Inferior parietal cortex (tissue), 1 donor: ENCODE measurements at regions not wholly inside any gene's neighbourhood (a gene's known extent, or its start where the extent isn't known, plus 50 kb on each side); places are given as distances from the start of the nearest gene placed in this dataset.
"Not testable (repeated sequence)": the region's sequence is repeated elsewhere in the genome, so short reads cannot be mapped to it uniquely, and the experiment has no call there.

Experiments used
- DNase-seq: peaks from one replicate; pipeline ENCODE4 v3.0.0-alpha.2; 2016; ENCODE audit errors: extremely low spot score

DNA sequence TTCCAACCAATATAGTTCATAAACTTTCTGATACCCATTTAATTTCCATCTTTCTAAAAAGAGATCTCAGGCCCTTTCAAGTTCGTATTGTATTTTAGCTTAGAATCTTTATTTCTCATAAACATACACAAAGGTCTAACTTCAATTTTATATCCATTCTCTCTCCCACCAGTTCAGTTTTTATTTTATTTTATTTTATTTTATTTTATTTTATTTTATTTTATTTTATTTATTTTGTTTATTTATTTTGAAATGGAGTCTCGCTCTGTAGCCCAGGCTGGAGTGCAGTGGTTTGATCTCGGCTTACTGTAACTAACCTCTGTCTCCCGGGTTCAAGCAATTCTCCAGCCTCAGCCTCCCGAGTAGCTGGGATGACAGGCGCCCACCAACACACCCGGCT is 552.8 kb downstream of the SLITRK5 start:
- no peak for DNase-seq

DNA sequence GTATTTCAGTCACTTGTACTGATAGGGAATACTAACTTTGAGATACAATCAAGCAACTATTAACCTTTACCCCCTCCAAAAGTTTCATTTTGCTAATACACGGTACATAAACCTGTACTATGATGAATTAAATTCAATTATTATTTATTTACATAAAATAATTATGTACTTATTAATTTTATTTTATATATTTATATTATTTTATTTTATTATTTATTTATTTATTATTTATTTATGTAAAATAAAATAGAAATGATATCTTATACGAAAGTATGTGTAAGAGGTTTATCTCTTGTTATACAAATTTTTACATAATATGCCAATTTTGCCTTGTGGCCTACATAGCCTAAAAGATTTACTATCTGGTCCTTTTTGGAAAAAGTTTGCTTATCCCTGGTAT is 564.3 kb downstream of the SLITRK5 start:
- DNase-seq = no peak

DNA sequence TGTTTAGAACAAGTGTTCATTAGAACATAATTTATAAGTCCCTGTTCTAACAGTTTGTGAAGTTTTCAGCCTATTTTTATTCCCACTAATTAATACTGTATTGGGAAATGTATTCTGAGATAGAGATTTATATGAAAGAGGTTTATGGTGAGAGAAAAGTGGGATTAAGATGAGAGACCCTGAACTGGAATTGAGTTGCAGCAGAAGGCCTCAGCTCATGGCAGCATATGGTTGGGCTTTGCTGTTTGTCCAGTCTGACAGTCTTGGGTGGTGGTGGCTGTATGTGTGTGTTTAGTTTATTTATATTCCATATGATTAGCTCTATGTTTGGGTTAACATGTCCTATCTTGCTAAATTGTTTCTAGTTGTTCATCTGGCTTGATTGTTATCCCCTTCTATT is 575.1 kb downstream of the SLITRK5 start:
- no peak for DNase-seq

DNA sequence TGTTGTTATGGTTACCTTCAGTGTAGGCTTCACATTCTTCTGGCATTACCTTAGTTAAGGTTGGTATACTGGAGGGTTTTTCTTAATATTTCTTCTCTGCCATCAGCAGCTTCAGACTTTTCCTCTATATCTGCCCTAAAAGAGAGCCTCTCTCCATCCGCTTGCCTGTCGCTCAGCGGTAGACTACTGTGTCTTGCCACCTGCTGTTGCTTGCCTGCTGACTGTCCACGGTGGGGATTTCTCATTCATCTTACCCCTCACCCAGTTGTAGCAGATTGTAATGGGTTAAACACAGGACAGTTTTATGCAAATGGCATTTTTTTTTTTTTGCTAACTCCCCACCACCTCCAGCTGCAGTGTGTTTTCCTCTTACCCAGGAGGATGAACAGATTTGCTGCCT is 577.2 kb downstream of the SLITRK5 start:
- DNase-seq = no peak

DNA sequence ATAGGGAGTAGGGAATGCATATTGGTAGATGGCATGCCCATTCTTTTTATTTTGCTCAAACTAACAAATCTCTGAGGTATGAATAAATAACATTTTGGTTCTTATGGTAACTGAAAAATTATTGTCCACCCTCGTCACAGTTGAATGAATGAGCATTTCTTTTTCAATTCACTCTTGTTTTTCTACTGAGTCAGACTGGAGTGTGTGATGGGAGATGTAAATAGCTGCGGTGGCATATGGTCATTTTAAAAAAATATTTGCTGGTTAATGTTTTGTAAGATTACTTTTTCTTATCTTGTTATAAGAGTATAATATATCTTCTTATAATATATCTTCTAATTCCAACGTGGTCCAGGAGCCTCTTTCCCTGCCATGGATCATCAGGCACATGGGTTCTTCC is 586.5 kb downstream of the SLITRK5 start:
- DNase-seq = no peak

- no peak for DNase-seq
Observed at GRCh38 chr13:88263808-88264207, 592.6 kb downstream of the SLITRK5 start.

GRCh38 chr13:88281841-88282240 is 610.7 kb downstream of the SLITRK5 start:
- no peak for DNase-seq

- DNase-seq = no peak
Observed at GRCh38 chr13:88285329-88285728, 614.2 kb downstream of the SLITRK5 start.

- DNase-seq = no peak
Observed at GRCh38 chr13:88288326-88288725, 617.2 kb downstream of the SLITRK5 start.

DNA sequence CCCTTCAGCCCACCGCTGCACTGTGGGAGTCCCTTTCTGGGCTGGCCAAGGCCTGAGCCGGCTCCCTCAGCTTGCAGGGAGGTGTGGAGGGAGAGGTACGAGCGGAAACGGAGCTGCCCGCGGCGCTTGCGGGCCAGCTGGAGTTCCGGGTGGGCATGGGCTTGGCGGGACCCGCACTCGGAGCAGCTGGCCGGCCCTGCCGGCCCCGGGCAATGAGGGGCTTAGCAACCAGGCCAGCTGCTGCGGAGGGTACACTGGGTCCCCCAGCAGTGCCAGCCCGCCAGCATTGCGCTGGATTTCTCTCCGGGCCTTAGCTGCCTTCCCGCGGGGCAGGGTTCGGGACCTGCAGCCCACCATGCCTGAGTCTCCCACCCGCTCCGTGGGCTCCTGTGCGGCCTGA is 620.6 kb downstream of the SLITRK5 start:
- not testable (repeated sequence) for DNase-seq

DNA sequence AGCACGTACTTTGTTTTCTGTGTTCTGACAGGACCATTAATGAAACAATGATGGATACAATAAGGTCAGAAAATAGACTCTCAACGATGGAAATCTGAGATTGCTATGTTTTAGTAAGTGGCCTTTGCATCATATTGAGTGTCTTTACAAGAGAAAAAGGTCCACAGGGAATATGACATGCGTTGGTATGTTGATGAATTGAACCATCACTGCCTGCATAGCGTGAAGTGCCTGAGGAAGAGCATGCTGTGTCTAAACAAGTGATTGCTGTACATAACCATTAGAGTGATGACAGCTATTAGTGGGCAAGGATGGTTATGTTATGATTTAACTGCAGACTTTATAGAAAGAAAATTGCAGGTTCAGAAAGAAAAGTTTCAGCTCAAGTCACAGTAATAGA is 623.2 kb downstream of the SLITRK5 start:
- no peak for DNase-seq

DNA sequence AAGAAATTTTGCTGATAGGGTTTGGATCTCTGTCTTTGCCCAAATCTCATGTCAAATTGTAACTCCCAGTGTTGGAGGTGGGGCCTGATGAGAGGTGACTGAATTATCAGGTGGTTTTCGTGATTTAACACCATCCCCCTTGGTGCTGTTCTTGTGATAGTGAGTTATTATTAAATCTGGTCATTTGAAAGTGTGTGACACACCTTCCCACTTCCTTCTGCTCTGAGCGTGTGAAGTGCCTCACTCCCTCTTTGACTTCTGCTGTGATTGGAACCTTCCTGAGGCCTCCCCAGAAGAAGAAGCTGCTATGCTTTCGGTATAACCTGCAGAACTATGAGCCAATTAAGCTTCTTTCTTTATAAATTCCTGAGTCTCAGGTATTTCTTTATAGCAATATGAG is 632.0 kb downstream of the SLITRK5 start:
- DNase-seq = no peak

GRCh38 chr13:88303605-88304004 is 632.4 kb downstream of the SLITRK5 start:
- no peak for DNase-seq

DNA sequence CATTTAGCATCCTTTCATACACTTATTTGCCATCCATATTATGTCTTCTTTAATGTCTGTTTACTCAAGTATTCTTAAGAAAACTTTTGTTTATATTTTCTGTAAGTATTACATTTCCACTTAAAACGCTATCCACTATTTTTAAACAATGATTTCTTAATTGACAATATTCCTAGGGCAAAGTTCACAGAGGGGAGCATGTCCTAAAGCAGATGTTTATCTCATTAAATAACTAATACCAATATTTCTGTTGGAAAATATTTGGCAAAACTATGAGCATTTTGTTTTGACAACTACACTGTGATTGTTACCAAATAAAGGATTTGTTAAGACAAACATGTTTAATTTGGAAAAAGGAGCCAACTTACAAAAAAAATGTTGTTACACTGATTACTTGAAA is 643.3 kb downstream of the SLITRK5 start:
- DNase-seq = no peak

DNA sequence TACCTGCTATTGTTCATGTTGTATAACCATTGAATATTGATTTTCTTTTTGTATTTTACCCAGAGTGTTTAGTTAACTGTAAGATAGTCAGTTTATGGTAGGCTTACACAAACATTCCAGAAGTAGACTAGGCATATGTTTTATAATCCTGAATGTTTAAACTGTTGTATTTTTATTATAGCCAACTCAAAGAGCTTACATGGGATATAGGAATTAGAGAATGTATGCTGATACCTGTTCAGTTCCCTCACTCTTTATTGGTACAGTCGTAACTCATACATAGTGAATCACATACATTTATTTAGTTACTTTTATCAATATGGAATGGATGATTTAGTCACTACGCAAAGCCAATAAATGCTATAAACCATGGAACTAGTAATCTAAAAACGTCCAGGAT is 657.9 kb downstream of the SLITRK5 start:
- DNase-seq = no peak

DNA sequence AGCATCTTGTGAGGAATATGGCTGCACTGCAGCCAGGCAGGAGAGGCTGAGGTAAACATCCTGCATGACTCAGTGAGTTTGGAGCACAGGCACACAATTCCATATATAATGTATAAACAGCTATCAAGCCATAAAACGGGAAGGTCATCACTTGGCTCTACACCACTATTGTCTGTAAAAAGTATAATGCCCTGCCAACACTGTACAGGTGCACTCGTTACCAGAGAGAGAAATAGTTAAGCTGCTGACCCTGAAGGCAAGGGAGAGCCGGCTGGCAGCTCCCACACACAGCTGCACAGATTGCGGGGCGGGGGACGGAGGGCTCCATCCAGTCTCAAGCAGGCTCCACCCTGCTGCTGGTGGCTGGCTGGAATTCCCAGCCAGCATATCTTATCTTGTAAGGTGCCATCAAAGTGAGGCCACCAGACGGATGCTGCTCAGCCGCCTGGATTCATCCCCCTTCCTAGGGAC is 668.1 kb downstream of the SLITRK5 start:
- DNase-seq = no peak

- no peak for DNase-seq
Observed at GRCh38 chr13:88345171-88345847, 674.1 kb downstream of the SLITRK5 start.

DNA sequence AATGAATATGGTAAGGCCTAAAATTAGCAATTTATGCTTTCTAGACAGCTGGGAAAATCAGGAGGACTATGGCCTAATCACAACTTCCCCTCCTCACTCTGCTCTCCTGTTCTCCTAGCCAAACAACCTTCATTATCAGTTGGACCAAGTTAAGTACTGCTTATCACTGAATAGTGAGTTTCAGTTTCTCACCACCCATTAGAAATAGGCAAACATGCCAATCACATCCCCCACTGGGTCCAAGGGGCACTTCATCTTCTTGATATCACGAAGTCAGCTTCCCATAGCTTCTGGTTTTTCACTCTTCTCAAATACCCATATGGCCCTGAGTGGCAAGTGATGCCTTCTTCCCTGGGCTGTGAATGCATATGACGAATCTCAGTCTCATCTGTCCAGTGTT is 689.6 kb downstream of the SLITRK5 start:
- no peak for DNase-seq

GRCh38 chr13:88369866-88370265 is 698.7 kb downstream of the SLITRK5 start:
- DNase-seq = no peak

- no peak for DNase-seq
Observed at GRCh38 chr13:88376760-88377388, 705.7 kb downstream of the SLITRK5 start.

DNA sequence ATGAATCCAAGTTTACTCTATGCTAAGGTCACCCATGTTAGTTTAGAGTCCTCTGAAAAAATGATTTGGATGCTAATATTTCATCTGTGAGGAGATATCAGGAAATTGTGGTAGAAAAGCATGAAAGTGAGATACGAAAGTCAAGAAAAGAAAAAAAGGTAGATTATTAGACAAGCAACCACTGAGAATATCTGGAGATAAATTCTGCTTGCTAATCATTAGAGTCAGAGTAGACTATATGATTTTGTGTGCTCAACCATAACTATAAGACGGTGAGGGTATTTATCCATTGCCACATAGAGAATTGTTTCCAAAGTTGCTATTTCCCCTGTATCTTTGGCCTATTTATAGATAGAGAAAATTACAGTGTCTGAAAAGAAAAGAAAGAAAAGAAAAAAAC is 706.7 kb downstream of the SLITRK5 start:
- DNase-seq = no peak

GRCh38 chr13:88384542-88384941 is 713.4 kb downstream of the SLITRK5 start:
- no peak for DNase-seq

- no peak for DNase-seq
Observed at GRCh38 chr13:88395804-88396203, 724.6 kb downstream of the SLITRK5 start.

GRCh38 chr13:88411696-88412095 is 740.5 kb downstream of the SLITRK5 start:
- DNase-seq = peak; percentile 32
